Neural crest cell (in vitro differentiated cells): ENCODE measurements at regions not wholly inside any gene's neighbourhood (a gene's known extent, or its start where the extent isn't known, plus 50 kb on each side); places are given as distances from the start of the nearest gene placed in this dataset.
"Not testable (repeated sequence)": the region's sequence is repeated elsewhere in the genome, so short reads cannot be mapped to it uniquely, and the experiment has no call there.

Experiments used
- DNase-seq: peaks from one replicate; pipeline ENCODE4 v3.0.0; 2021; ENCODE audit warnings: low read depth, mixed read lengths, low spot score
- H3K27ac Mint-ChIP-seq: one replicate; pipeline ENCODE4 v1.8.0; 2021; ENCODE audit warnings: mild to moderate bottlenecking, mixed read lengths; ENCODE audit not compliant: unreplicated experiment
- H3K27me3 Mint-ChIP-seq: 2 replicates; pipeline ENCODE4 v1.8.0; 2021; ENCODE audit warnings: low read depth, mild to moderate bottlenecking, mixed read lengths
- H3K36me3 Mint-ChIP-seq: 2 replicates; pipeline ENCODE4 v1.8.0; 2021; ENCODE audit warnings: low read depth, mild to moderate bottlenecking, mixed read lengths
- H3K4me1 Mint-ChIP-seq: 2 replicates; pipeline ENCODE4 v1.8.0; 2021; ENCODE audit warnings: mixed read lengths
- H3K4me3 Mint-ChIP-seq: one replicate; pipeline ENCODE4 v1.8.0; 2021; ENCODE audit warnings: mild to moderate bottlenecking, mixed read lengths
- H3K9me3 Mint-ChIP-seq: 2 replicates; pipeline ENCODE4 v1.8.0; 2021; ENCODE audit warnings: mixed read lengths
- CTCF ChIP-seq: fragments of 200-600 bp; sonication (generic); conservative IDR thresholded peaks from 2 replicates; pipeline ENCODE4 v1.5.0; 2021; ENCODE audit warnings: antibody characterized with exemption, mild to moderate bottlenecking

- no peak for TF ChIP-seq CTCF
- H3K27ac Mint-ChIP-seq = no peak overlapping the region
- no peaks in the 10 kb centered on the region for H3K27me3 Mint-ChIP-seq
- DNase-seq = no peak
- H3K36me3 Mint-ChIP-seq = peaks cover 2% of the 10 kb centered on the region
- peaks cover 8% of the 10 kb centered on the region for H3K4me1 Mint-ChIP-seq
- H3K4me3 Mint-ChIP-seq = no peak overlapping the region
- H3K9me3 Mint-ChIP-seq = peaks cover 9% of the 10 kb centered on the region
Measured at GRCh38 chr3:173301647-173302046, 95.9 kb upstream of the NLGN1 start.

GRCh38 chr3:173289072-173289471 lies 108.5 kb upstream of the NLGN1 start:
- no peak for TF ChIP-seq CTCF
- Mint-ChIP-seq H3K36me3 (no peaks in the 10 kb centered on the region), H3K27ac (no peak overlapping the region), H3K4me3 (no peak overlapping the region), H3K4me1 (peaks cover 8% of the 10 kb centered on the region), H3K27me3 (no peaks in the 10 kb centered on the region), H3K9me3 (peaks cover 6% of the 10 kb centered on the region)
- no peak for DNase-seq

DNA sequence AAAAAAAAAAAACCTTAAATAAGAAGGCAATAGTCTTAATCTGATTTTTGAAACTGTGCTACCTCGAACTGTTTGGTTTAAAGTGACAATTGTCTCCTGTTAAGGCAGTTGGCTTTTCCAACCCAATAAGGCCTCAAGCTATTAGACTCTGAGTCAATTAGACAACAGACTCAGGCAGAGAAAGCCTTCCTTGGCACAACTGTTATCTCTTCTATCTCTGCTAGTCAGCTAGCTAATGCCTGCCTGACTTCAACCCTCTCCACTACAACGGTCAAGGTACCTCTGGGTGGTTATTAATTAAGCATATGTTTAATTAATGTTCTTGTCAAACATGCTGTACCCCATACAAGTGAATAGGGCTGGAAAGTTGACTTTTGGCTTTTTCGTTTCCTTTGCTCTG lies 110.2 kb upstream of the NLGN1 start:
- H3K27me3 Mint-ChIP-seq = no peaks in the 10 kb centered on the region
- no peaks in the 10 kb centered on the region for H3K36me3 Mint-ChIP-seq
- H3K27ac Mint-ChIP-seq = no peak overlapping the region
- no peak for DNase-seq
- TF ChIP-seq CTCF = no peak
- H3K4me1 Mint-ChIP-seq = peaks cover 8% of the 10 kb centered on the region
- H3K4me3 Mint-ChIP-seq = no peak overlapping the region
- peaks cover 2% of the 10 kb centered on the region for H3K9me3 Mint-ChIP-seq

GRCh38 chr3:173286507-173286906 lies 111.0 kb upstream of the NLGN1 start:
- not testable (repeated sequence) for H3K4me1 Mint-ChIP-seq

DNA sequence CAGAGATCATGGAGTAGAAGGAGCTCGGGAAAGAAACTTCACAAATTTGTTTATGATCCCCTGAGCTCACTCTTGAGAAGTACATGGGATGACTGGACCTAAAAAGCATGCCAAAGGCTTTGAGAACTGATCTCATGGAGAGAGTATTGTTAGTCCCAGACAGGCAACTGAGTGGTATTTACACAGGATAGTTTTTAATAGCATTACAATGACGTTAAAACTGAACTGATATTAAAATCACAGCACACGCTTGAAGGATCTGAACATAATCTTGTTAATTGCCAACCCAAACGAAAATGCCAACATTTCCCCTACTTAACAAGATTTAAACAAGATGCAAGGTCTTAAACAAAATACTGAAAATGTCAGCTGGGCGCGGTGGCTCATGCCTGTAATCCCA lies 113.2 kb upstream of the NLGN1 start:
- Mint-ChIP-seq H3K36me3 (no peaks in the 10 kb centered on the region), H3K4me1 (peaks cover 8% of the 10 kb centered on the region), H3K4me3 (no peak overlapping the region), H3K9me3 (peaks cover 2% of the 10 kb centered on the region), H3K27me3 (no peaks in the 10 kb centered on the region), H3K27ac (no peak overlapping the region)
- DNase-seq = no peak
- TF ChIP-seq CTCF = no peak

More at GRCh38 chr3:173286507-173286906, 111.0 kb upstream of the NLGN1 start:
- H3K4me3 Mint-ChIP-seq, H3K36me3 Mint-ChIP-seq, H3K27me3 Mint-ChIP-seq, DNase-seq, H3K27ac Mint-ChIP-seq, H3K9me3 Mint-ChIP-seq: not testable (repeated sequence)

GRCh38 chr3:173275740-173276139 lies 121.8 kb upstream of the NLGN1 start:
- no peaks in the 10 kb centered on the region for H3K4me1 Mint-ChIP-seq
- no peaks in the 10 kb centered on the region for H3K27me3 Mint-ChIP-seq
- H3K9me3 Mint-ChIP-seq = peaks cover 4% of the 10 kb centered on the region
- H3K36me3 Mint-ChIP-seq = no peaks in the 10 kb centered on the region
- no peak overlapping the region for H3K4me3 Mint-ChIP-seq
- no peak for TF ChIP-seq CTCF
- no peak overlapping the region for H3K27ac Mint-ChIP-seq
- no peak for DNase-seq
